ENCODE measurements at regions not wholly inside any gene's neighbourhood (a gene's known extent, or its start where the extent isn't known, plus 50 kb on each side); places are given as distances from the start of the nearest gene placed in this dataset.

DNA sequence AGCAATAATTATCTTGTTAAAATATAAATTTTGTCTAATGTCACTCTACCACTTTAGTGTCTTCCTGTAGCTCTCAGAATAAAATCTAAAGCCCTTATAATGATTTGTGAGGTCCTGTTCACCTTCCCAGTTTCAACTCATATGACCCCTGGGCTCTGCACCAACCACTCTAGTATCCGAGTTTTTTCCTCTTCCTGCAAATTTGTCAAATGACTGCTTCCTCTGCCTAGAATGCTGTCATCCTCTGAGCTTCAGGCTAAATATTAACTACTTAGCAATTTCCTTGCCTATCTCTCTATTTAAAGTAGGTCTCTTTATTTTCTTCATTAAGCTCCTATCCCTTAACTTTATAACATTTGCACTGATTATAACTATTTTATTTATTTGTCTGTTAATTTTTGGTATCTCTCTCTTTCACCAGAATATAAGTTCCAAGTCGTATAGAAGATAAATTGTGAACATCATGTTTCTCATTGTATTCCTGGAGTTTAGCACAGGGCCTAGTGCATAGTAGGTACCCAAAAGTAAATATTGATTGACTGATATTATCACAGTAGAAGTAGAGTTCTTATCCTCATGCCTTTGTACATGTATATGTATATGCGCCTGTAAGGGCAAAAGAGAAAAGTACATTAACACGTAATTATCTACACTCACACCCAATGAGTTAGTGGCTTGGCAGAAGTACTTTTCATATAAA, 196.0 kb downstream of the BCAT1 start:
- H3K9ac ChIP-seq (ENCODE audit: low read depth, low read length) = no peak overlapping the region
- no peaks in the 10 kb centered on the region for H3K36me3 ChIP-seq (ENCODE audit: control insufficient read depth, insufficient read depth, low read length)
- no peak overlapping the region for H2AK9ac ChIP-seq (replicated peaks; ENCODE audit: low read depth, low read length, poor library complexity)
- H3K14ac ChIP-seq (replicated peaks; ENCODE audit: low read depth, low read length) = no peak overlapping the region
- H4K8ac ChIP-seq (ENCODE audit: low read depth in 2 of 2, low read length in 2 of 2) = no peak overlapping the region
- H2AFZ ChIP-seq (replicated peaks; ENCODE audit: low read length, poor library complexity) = no peak overlapping the region
- H3K9me3 ChIP-seq (ENCODE audit: control insufficient read depth, insufficient read depth, low read length) = no peaks in the 10 kb centered on the region
- no peak overlapping the region for H2BK5ac ChIP-seq (ENCODE audit: low read depth, low read length, poor library complexity, severe bottlenecking)
- in situ Hi-C loops (cut with MboI; ENCODE audit: low sequenced_read_pairs) = no loop called here
- peaks cover 8% of the 10 kb centered on the region; the same call in 1 of the 2 replicates for H3K9me1 ChIP-seq (ENCODE audit: insufficient read depth, low read length)
- H3K27ac ChIP-seq (ENCODE audit: insufficient read depth, low read length) = no peak overlapping the region
- TF ChIP-seq POLR2A (IDR thresholded peaks at IDR 0.05; ENCODE audit: low read depth, low read length) = no peak
- TF ChIP-seq BHLHE40 (IDR thresholded peaks at IDR 0.05; ENCODE audit: low read depth, low read length) = no peak
- no peak for TF ChIP-seq RFX5 (IDR thresholded peaks at IDR 0.05; ENCODE audit: low read depth, low read length)
- no peak for TF ChIP-seq CEBPB (IDR thresholded peaks at IDR 0.05; ENCODE audit: low read depth, low read length)
- TF ChIP-seq RCOR1 (IDR thresholded peaks at IDR 0.05; ENCODE audit: insufficient replicate concordance, low read length) = no peak
- TF ChIP-seq, protein P1, sequence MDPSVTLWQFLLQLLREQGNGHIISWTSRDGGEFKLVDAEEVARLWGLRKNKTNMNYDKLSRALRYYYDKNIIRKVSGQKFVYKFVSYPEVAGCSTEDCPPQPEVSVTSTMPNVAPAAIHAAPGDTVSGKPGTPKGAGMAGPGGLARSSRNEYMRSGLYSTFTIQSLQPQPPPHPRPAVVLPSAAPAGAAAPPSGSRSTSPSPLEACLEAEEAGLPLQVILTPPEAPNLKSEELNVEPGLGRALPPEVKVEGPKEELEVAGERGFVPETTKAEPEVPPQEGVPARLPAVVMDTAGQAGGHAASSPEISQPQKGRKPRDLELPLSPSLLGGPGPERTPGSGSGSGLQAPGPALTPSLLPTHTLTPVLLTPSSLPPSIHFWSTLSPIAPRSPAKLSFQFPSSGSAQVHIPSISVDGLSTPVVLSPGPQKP (IDR thresholded peaks at IDR 0.05; ENCODE audit: borderline replicate concordance, low read depth, low read length) = no peak
- TF ChIP-seq, protein P2, sequence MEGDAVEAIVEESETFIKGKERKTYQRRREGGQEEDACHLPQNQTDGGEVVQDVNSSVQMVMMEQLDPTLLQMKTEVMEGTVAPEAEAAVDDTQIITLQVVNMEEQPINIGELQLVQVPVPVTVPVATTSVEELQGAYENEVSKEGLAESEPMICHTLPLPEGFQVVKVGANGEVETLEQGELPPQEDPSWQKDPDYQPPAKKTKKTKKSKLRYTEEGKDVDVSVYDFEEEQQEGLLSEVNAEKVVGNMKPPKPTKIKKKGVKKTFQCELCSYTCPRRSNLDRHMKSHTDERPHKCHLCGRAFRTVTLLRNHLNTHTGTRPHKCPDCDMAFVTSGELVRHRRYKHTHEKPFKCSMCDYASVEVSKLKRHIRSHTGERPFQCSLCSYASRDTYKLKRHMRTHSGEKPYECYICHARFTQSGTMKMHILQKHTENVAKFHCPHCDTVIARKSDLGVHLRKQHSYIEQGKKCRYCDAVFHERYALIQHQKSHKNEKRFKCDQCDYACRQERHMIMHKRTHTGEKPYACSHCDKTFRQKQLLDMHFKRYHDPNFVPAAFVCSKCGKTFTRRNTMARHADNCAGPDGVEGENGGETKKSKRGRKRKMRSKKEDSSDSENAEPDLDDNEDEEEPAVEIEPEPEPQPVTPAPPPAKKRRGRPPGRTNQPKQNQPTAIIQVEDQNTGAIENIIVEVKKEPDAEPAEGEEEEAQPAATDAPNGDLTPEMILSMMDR (conservative IDR thresholded peaks at IDR 0.05; ENCODE audit: low read depth, low read length) = no peak
- no peak for TF ChIP-seq MXI1 (IDR thresholded peaks at IDR 0.05; ENCODE audit: borderline replicate concordance, low read depth, low read length)
- TF ChIP-seq FOS (IDR thresholded peaks at IDR 0.05; ENCODE audit: low read depth, low read length) = no peak
- TF ChIP-seq, protein P3, sequence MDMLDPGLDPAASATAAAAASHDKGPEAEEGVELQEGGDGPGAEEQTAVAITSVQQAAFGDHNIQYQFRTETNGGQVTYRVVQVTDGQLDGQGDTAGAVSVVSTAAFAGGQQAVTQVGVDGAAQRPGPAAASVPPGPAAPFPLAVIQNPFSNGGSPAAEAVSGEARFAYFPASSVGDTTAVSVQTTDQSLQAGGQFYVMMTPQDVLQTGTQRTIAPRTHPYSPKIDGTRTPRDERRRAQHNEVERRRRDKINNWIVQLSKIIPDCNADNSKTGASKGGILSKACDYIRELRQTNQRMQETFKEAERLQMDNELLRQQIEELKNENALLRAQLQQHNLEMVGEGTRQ (IDR thresholded peaks at IDR 0.05; ENCODE audit: low read depth, low read length) = no peak
- no peak for TF ChIP-seq NFE2L2 (IDR thresholded peaks at IDR 0.05; ENCODE audit: low read depth, low read length)
- TF ChIP-seq RAD21 (IDR thresholded peaks at IDR 0.05; ENCODE audit: low read length) = no peak
- no peak for TF ChIP-seq MAZ (IDR thresholded peaks at IDR 0.05; ENCODE audit: borderline replicate concordance, low read depth, low read length)
- TF ChIP-seq MAFK (IDR thresholded peaks at IDR 0.05; ENCODE audit: low read depth, low read length) = no peak
- no peak for TF ChIP-seq SMC3 (IDR thresholded peaks at IDR 0.05; ENCODE audit: low read depth, low read length)
- TF ChIP-seq CHD1 (IDR thresholded peaks at IDR 0.05; ENCODE audit: low read depth, low read length) = no peak
- BruUV-seq (replicated peaks) = no TSS peak
- no peak overlapping the region for H2BK15ac ChIP-seq (ENCODE audit: low read depth, low read length)
- no peaks in the 10 kb centered on the region for H3K79me1 ChIP-seq (ENCODE audit: low read depth in 1 of 2, low read length in 2 of 2)
- no peak overlapping the region for H3K4me2 ChIP-seq (ENCODE audit: low read depth, low read length)
- dilution Hi-C loops (cut with HindIII; ENCODE audit: low sequenced_read_pairs, unreplicated experiment) = no loop called here
- no peak overlapping the region for H2AK5ac ChIP-seq (ENCODE audit: low read depth, low read length)
- no peak for ATAC-seq (ENCODE audit: low read depth)
- WGBS, 2 experiments (ENCODE audit: extremely low coverage in 2 of 2, insufficient read length in 1 of 2) = no CpG with 5 or more reads among the region's 4 CpGs
- H3K4me1 ChIP-seq (ENCODE audit: control insufficient read depth, insufficient read depth, low read length) = peaks cover 13% of the 10 kb centered on the region
- H3K4ac ChIP-seq (ENCODE audit: low read depth, low read length) = no peak overlapping the region
- no peak overlapping the region for H3K56ac ChIP-seq (ENCODE audit: extremely low read depth, insufficient read depth, low read length)
- DNase-seq = no peak
- no peak overlapping the region for H2BK120ac ChIP-seq (ENCODE audit: low read depth, low read length)
- no peak overlapping the region for H4K5ac ChIP-seq (ENCODE audit: low read depth, low read length)
- intact Hi-C loops (cut with micrococcal nuclease) = no loop called here
- no peak overlapping the region for H3K18ac ChIP-seq (ENCODE audit: low read depth, low read length)
- ChIA-PET CTCF (no interaction called here), POLR2A (ENCODE audit: unreplicated experiment) (no interaction called here)
- H4K91ac ChIP-seq (ENCODE audit: insufficient read depth, low read depth, low read length) = no peak overlapping the region
- H3K4me3 ChIP-seq (ENCODE audit: insufficient read depth, low read depth, low read length) = no peak overlapping the region
- no peak overlapping the region for H2BK20ac ChIP-seq (ENCODE audit: low read depth, low read length)
- no peaks in the 10 kb centered on the region for H3K27me3 ChIP-seq (ENCODE audit: control insufficient read depth, insufficient read depth, low read length)
- H4K20me1 ChIP-seq (ENCODE audit: insufficient read depth, low read length) = no peaks in the 10 kb centered on the region
- no peak overlapping the region for H3K23ac ChIP-seq (ENCODE audit: low read depth, low read length)

All from IMR-90 (cell line).